ENCODE measurements at regions not wholly inside any gene's neighbourhood (a gene's known extent, or its start where the extent isn't known, plus 50 kb on each side); places are given as distances from the start of the nearest gene placed in this dataset.

DNA sequence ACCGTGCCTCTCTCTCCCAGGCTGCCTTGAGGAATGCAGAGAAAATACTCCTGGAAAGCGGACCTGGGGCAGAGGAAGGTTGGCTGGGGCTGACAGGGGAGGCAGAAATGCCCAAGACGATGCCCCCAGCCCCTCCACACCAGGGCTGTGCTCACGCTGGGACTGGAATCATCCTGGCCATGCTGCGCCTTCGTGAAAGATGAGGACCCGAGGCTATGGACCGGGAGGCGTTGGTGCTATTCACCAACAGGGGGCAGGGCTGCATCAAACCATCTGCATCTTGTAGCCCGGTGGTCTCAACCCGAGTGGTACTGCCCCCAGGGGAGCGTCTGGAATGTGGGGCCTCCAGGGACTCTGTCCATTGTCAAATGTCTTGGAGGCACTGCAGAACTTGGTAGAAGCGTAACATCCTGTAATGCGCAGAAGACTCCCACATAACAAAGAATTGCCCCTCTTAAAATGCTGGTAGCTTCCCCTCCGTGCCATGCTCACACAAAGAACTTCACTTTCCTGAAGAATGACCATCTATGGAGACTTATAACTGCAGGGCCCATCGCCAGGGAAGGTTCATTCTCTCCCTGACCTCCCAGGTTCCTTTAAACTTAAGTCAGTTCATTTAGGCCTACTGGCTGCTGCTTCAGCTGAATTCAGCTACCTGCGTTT lies 251.2 kb downstream of the RRAGC start (continued):
- TF ChIP-seq, protein P1, sequence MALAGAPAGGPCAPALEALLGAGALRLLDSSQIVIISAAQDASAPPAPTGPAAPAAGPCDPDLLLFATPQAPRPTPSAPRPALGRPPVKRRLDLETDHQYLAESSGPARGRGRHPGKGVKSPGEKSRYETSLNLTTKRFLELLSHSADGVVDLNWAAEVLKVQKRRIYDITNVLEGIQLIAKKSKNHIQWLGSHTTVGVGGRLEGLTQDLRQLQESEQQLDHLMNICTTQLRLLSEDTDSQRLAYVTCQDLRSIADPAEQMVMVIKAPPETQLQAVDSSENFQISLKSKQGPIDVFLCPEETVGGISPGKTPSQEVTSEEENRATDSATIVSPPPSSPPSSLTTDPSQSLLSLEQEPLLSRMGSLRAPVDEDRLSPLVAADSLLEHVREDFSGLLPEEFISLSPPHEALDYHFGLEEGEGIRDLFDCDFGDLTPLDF (CRISPR knock-in tag; IDR thresholded peaks at IDR 0.05): no peak
- TF ChIP-seq RCOR1 (IDR thresholded peaks at IDR 0.05; ENCODE audit: borderline replicate concordance in 1 of 2, low read depth in 2 of 2, low read length in 2 of 2) (peak in 1 of 2 experiments; percentile 64; a peak in 1 of 4 replicates), ZNF347 (CRISPR knock-in tag; IDR thresholded peaks at IDR 0.05; ENCODE audit: low read depth) (no peak), CCAR2 (IDR thresholded peaks at IDR 0.05; ENCODE audit: low read depth, low read length) (no peak), ZNF766 (CRISPR knock-in tag; conservative IDR thresholded peaks at IDR 0.05) (no peak), CTBP1 (IDR thresholded peaks at IDR 0.05; ENCODE audit: borderline replicate concordance) (peak; percentile 33; the same call in 1 of the 2 replicates), MCM3 (IDR thresholded peaks at IDR 0.05) (no peak), TSC22D4 (tag; IDR thresholded peaks at IDR 0.05) (no peak), TEAD1 (CRISPR knock-in tag; IDR thresholded peaks at IDR 0.05) (peak in 1 of 2 experiments; percentile 40; a peak in 1 of 4 replicates), NR2C1 (IDR thresholded peaks at IDR 0.05) (no peak), NR2C1 (tag; IDR thresholded peaks at IDR 0.05) (no peak)
- TF ChIP-seq, protein P2, sequence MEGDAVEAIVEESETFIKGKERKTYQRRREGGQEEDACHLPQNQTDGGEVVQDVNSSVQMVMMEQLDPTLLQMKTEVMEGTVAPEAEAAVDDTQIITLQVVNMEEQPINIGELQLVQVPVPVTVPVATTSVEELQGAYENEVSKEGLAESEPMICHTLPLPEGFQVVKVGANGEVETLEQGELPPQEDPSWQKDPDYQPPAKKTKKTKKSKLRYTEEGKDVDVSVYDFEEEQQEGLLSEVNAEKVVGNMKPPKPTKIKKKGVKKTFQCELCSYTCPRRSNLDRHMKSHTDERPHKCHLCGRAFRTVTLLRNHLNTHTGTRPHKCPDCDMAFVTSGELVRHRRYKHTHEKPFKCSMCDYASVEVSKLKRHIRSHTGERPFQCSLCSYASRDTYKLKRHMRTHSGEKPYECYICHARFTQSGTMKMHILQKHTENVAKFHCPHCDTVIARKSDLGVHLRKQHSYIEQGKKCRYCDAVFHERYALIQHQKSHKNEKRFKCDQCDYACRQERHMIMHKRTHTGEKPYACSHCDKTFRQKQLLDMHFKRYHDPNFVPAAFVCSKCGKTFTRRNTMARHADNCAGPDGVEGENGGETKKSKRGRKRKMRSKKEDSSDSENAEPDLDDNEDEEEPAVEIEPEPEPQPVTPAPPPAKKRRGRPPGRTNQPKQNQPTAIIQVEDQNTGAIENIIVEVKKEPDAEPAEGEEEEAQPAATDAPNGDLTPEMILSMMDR (IDR thresholded peaks at IDR 0.05 in 2 of 3, conservative IDR thresholded peaks at IDR 0.05 in 1 of 3; ENCODE audit: insufficient read depth in 2 of 3, low read depth in 1 of 3, low read length in 3 of 3): peak; percentile 84 to 87 (median 86)
- TF ChIP-seq, protein P3, sequence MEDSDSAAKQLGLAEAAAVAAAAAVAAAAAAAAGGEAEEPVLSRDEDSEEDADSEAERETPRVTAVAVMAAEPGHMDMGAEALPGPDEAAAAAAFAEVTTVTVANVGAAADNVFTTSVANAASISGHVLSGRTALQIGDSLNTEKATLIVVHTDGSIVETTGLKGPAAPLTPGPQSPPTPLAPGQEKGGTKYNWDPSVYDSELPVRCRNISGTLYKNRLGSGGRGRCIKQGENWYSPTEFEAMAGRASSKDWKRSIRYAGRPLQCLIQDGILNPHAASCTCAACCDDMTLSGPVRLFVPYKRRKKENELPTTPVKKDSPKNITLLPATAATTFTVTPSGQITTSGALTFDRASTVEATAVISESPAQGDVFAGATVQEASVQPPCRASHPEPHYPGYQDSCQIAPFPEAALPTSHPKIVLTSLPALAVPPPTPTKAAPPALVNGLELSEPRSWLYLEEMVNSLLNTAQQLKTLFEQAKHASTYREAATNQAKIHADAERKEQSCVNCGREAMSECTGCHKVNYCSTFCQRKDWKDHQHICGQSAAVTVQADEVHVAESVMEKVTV (CRISPR knock-in tag; IDR thresholded peaks at IDR 0.05): peak; percentile 66
- TF ChIP-seq, protein P4, sequence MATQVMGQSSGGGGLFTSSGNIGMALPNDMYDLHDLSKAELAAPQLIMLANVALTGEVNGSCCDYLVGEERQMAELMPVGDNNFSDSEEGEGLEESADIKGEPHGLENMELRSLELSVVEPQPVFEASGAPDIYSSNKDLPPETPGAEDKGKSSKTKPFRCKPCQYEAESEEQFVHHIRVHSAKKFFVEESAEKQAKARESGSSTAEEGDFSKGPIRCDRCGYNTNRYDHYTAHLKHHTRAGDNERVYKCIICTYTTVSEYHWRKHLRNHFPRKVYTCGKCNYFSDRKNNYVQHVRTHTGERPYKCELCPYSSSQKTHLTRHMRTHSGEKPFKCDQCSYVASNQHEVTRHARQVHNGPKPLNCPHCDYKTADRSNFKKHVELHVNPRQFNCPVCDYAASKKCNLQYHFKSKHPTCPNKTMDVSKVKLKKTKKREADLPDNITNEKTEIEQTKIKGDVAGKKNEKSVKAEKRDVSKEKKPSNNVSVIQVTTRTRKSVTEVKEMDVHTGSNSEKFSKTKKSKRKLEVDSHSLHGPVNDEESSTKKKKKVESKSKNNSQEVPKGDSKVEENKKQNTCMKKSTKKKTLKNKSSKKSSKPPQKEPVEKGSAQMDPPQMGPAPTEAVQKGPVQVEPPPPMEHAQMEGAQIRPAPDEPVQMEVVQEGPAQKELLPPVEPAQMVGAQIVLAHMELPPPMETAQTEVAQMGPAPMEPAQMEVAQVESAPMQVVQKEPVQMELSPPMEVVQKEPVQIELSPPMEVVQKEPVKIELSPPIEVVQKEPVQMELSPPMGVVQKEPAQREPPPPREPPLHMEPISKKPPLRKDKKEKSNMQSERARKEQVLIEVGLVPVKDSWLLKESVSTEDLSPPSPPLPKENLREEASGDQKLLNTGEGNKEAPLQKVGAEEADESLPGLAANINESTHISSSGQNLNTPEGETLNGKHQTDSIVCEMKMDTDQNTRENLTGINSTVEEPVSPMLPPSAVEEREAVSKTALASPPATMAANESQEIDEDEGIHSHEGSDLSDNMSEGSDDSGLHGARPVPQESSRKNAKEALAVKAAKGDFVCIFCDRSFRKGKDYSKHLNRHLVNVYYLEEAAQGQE (IDR thresholded peaks at IDR 0.05; ENCODE audit: borderline replicate concordance): peak; percentile 88
- TF ChIP-seq, protein P4 (CRISPR knock-in tag; IDR thresholded peaks at IDR 0.05; ENCODE audit: low read depth): no peak

Measured in K562 (cell line).